GM19463 (cell line): ENCODE measurements at regions not wholly inside any gene's neighbourhood (a gene's known extent, or its start where the extent isn't known, plus 50 kb on each side); places are given as distances from the start of the nearest gene placed in this dataset.
"Not testable (repeated sequence)": the region's sequence is repeated elsewhere in the genome, so short reads cannot be mapped to it uniquely, and the experiment has no call there.

Experiments used
- ATAC-seq: cut with Tn5 transposase; IDR thresholded peaks from one replicate; pipeline ENCODE4 v1.9.1; 2021; ENCODE audit warnings: mild to moderate bottlenecking, moderate library complexity; ENCODE audit not compliant: unreplicated experiment

DNA sequence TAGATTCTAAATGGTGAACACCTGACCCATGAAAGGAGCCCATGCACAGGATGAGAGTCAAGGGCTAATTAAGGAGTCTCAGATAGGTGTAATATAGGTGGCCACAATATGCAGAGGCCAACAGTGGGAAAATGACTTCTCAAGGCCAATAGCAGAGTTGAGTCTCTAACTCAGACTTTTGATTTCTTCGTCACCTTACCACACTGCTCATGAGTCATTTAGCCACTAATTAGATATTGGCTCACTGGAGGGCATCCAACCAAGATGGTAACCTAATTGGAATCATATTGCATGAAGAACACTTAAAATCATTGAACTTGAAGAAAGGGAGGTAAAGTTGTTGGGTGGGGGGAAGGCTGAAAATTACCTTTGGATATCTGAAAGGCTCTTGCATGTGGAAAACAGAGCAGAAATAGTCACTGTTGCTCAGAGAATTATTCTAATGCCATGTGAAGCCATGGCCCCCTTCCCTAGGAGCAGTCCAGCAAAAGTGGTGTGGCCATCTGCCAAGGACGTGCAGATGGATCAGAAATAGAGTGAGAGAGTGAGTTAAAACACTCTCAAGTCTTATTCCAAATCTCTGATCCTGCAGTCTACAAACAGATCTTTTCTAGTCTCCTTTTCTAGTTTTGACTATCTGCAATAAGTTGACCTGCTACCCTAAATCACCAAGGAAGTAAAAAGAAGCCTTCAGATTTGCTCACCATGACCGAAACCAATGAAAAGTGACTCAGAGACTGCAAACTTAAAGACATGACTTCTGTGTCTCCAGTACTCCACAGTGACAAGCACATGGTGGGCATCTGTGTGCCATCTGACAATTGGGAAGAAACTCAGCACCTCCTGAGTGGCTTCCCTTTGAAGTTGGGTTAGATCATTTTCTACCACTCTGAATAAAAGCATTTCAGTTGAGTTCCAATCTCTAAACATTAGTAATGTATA is 93.9 kb upstream of the C1QTNF7 start:
- ATAC-seq = no peak

- ATAC-seq = no peak
Observed at GRCh38 chr4:15336410-15337167, 91.2 kb upstream of the C1QTNF7 start.

- not testable (repeated sequence) for ATAC-seq
Observed at GRCh38 chr4:15337168-15337657, 90.6 kb upstream of the C1QTNF7 start.

DNA sequence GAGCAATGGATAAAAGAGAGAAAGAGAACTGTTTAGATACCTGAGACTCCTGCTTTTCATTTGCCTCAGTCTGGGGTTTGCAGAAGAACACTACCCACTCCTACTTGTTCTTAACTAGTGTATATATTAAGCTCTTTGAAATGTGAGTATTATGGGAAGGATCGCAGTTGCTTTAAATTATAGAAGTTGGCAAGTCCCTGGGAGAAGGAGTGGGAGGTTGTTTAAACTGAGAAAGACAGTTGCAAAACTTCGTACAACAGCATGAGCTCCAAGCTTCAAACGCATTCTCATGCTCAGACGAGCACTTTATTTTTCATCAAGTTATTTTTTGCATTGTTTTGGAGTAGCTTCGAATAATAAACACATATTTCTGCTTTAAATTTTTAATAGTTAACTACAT is 88.1 kb upstream of the C1QTNF7 start:
- ATAC-seq = no peak

DNA sequence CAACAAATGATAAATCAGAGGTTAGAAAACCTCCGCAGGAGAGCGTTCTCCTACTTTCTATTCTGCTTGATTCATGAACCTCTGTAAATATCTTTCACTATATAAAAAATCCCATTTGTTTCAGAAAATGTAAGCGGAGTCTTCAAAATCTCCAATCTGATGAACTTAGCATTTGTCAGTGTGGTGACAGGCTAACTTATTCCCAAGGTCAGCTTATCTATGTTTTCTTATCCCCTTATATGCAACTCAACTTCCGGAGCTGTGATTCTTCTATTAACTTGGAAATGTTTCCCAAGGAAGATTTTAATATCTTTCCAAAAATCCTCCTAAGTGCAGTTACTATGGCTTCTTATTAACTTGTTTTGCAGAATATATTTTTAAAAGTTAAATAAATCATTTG is 87.5 kb upstream of the C1QTNF7 start:
- no peak for ATAC-seq

GRCh38 chr4:15340902-15341732 is 86.7 kb upstream of the C1QTNF7 start:
- no peak for ATAC-seq

- ATAC-seq = no peak
Observed at GRCh38 chr4:15341733-15342300, 86.0 kb upstream of the C1QTNF7 start.

DNA sequence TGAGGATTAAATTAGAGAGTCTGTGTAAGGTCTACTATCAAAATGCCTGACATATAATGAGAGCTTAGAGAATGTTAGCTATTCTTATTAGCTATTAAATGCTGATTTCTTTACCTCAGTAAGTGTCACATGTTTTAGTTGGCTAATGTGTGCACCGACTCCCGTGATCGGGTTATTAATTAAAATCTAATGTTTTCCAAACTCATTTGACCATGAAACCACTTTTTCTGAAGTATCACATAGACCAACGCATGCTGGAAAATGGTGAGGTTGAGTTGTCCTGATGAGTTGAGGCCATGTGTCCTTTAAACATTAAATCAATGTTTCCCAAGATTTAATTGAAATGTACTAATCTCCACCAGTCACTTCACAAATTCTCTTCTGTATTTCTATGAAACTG is 84.8 kb upstream of the C1QTNF7 start:
- no peak for ATAC-seq

DNA sequence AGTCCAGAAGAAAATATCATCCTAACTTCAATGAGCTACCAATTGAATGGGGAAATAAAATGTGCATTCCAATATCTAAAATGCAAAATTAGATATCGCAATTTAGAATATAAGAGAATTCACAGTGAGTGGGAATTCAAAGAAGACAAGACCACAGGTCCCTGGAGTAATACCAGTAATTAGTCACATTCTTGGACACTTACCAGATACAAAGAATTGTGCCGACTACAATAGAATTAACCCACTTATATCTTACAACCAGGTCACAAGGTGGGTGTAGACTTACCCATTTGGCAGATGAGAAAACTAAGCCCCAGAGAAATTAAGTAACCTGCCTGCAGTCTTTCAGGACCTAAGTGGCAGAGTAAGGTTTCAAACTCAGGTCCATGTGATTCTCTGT is 84.3 kb upstream of the C1QTNF7 start:
- no peak for ATAC-seq

DNA sequence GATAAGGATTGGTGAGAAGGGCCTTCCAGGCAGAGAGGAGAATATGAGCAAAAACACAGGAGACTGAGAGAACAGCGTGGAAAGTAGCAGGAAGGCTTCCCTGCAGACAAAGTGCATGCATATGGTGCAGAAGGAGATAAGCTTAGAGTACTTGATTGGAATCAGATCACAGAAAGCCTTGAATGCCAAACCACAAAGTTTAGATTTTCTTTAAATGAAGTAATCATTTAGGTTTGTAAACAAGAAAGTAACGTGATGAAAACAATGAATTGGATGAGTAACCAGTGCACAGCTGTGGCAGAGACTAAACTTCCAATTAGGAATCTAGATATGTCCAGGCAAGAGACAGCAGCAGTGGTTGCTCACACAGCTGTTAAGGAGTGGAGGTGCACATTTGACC is 83.8 kb upstream of the C1QTNF7 start:
- no peak for ATAC-seq

GRCh38 chr4:15345134-15345533 is 82.7 kb upstream of the C1QTNF7 start:
- no peak for ATAC-seq

DNA sequence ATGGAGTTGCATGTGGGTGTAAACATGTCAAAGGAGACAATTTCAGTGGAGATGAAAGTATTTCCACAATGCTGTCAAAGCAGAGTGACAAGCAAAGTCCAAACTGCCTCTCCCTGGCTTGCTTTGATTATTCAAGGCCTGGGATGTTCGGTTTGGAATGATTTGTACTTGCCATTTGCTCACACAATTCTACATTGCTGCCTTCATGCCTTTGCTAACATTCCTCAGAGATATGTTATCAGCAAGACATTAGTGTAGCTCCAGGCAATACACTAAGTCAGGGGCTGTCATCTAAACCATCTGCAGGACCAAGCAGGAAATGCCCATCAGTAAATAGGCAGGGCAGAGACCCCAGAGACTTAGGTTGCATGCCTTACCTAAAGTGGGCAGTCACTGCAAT is 79.6 kb upstream of the C1QTNF7 start:
- ATAC-seq = no peak

DNA sequence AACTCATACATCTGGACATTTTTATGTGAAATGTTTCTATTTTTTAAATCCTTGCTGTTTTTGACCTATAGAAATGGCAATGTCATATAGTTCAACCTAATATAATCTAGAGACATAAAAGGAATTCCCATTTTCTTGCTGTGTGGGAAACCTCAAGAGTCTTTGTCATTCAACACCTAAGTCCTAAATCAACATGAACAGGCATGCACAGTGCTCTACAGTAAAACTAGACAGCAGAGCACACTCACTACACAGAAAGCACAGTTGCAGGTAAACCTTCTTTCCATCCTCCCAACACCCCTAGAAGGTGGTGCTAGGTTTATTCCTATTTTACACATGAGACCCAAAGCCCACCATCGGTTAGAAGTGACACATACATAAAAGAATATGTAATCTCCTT is 79.1 kb upstream of the C1QTNF7 start:
- ATAC-seq = no peak

DNA sequence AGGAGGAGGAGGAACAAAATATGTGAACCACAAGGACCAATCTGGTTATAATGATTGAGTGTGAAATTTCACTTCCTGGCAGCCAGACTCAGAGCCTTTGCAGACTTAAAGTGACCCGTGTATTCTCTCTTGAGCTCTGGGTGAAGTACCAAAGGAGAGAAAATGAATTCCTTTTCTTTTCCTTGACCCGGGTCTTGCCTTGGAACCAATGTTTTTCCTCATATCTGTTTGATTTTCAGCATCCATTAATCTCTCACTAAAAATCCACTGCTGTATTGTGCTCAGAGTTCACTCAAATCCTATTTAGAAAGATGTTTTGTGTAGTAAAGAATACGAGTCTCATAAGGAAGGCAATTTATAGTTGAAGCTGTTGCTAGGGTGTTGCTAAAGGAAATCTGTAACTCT is 78.3 kb upstream of the C1QTNF7 start:
- no peak for ATAC-seq

DNA sequence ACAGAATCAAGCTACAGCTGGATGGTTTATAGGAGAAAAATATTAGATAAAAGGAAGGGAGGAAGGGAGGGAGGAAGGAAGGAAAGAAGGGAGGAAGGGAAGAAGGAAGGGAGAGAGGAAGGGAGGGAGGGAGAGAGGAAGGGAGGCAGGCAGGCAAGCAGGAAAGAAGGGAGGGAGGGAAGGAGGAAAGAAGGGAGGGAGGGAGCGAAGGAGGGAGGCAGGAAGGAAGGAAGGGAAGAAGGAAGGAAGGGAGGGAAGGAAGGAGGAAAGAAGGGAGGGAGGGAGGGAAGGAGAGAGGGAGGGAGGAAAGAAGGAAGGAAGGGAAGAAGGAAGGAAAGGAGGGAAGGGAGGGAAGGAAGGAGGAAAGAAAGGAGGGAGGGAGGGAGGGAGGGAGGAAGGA is 77.9 kb upstream of the C1QTNF7 start:
- ATAC-seq = no peak

- no peak for ATAC-seq
Observed at GRCh38 chr4:15352524-15352923, 75.3 kb upstream of the C1QTNF7 start.

- ATAC-seq = no peak
Observed at GRCh38 chr4:15353207-15353606, 74.6 kb upstream of the C1QTNF7 start.

GRCh38 chr4:15354371-15355297 is 73.2 kb upstream of the C1QTNF7 start:
- no peak for ATAC-seq

- ATAC-seq = no peak
Observed at GRCh38 chr4:15361529-15361928, 66.3 kb upstream of the C1QTNF7 start.

- no peak for ATAC-seq
Observed at GRCh38 chr4:15362541-15362940, 65.3 kb upstream of the C1QTNF7 start.
